ENCODE measurements at regions not wholly inside any gene's neighbourhood (a gene's known extent, or its start where the extent isn't known, plus 50 kb on each side); places are given as distances from the start of the nearest gene placed in this dataset.

DNA sequence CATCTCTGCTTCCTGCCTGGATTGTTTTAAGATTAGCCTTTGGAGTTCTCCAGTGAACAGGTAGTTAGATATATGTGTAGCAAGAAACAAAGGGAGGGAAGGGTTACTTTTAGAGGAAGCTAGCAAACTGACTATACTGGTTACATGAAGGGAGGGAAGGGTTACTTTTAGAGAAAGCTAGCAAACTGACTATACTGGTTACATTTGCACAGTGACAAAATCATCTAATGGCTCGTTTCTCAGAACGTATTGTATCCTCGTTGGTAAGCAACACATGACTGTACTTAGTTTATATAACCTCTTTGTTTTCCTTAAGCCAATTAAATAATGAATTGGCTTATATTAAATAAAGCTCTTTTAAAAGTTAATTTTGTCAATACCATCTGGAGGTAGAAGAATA is 540.9 kb downstream of the EPM2A start:
- no peak for TF ChIP-seq U2AF1 (optimal IDR thresholded peaks at IDR 0.05; ENCODE audit: low read depth, low read length)
- TF ChIP-seq ATF7 (IDR thresholded peaks at IDR 0.05) = no peak
- TF ChIP-seq ATF7 (CRISPR knock-in tag; IDR thresholded peaks at IDR 0.05) = no peak
- TF ChIP-seq YY1 (IDR thresholded peaks at IDR 0.05; ENCODE audit: insufficient read depth, insufficient replicate concordance, low read depth, low read length) = no peak
- TF ChIP-seq ZNF713 (CRISPR knock-in tag; IDR thresholded peaks at IDR 0.05) = no peak
- no peak for TF ChIP-seq POLR2A (IDR thresholded peaks at IDR 0.05; ENCODE audit: insufficient read depth in 1 of 2, low read depth in 2 of 2, low read length in 2 of 2)
- no peak for TF ChIP-seq CTCF (CRISPR knock-in tag; IDR thresholded peaks at IDR 0.05)
- no peak for TF ChIP-seq CHD2 (IDR thresholded peaks at IDR 0.05; ENCODE audit: low read depth, low read length)

Data from HepG2 (cell line).